WTC11 (cell line): ENCODE measurements at regions not wholly inside any gene's neighbourhood (a gene's known extent, or its start where the extent isn't known, plus 50 kb on each side); places are given as distances from the start of the nearest gene placed in this dataset.

ENCODE experiments used
- CREB1 ChIP-seq: sonication (generic); formaldehyde crosslinking; IDR thresholded peaks from 2 replicates; pipeline ENCODE4 v1.8.0; 2023; ENCODE audit warnings: mild to moderate bottlenecking, missing genetic modification reagents
- E2F1 ChIP-seq: sonication (generic); formaldehyde crosslinking; IDR thresholded peaks from 2 replicates; pipeline ENCODE4 v1.8.0; 2022; ENCODE audit warnings: mild to moderate bottlenecking, missing genetic modification reagents
- FOXK1 ChIP-seq: sonication (generic); formaldehyde crosslinking; IDR thresholded peaks from 2 replicates; pipeline ENCODE4 v1.8.0; 2022; ENCODE audit warnings: mild to moderate bottlenecking, moderate library complexity, missing genetic modification reagents
- HMGXB4 ChIP-seq: sonication (generic); formaldehyde crosslinking; IDR thresholded peaks from 2 replicates; pipeline ENCODE4 v1.8.1; 2023; ENCODE audit warnings: mild to moderate bottlenecking, moderate library complexity, missing genetic modification reagents
- IRF1 ChIP-seq: sonication (generic); formaldehyde crosslinking; IDR thresholded peaks from 2 replicates; pipeline ENCODE4 v1.8.0; 2023; ENCODE audit warnings: missing genetic modification reagents
- SMAD4 ChIP-seq: sonication (generic); formaldehyde crosslinking; IDR thresholded peaks from 2 replicates; pipeline ENCODE4 v1.8.0; 2022; ENCODE audit warnings: mild to moderate bottlenecking, missing genetic modification reagents
- ZBTB21 ChIP-seq: sonication (generic); formaldehyde crosslinking; IDR thresholded peaks from 2 replicates; pipeline ENCODE4 v1.8.1; 2023; ENCODE audit warnings: mild to moderate bottlenecking, missing genetic modification reagents, borderline replicate concordance
- ZNF232 ChIP-seq: sonication (generic); formaldehyde crosslinking; IDR thresholded peaks from 2 replicates; pipeline ENCODE4 v1.8.0; 2022; ENCODE audit warnings: mild to moderate bottlenecking, missing genetic modification reagents
- ZNF317 ChIP-seq: sonication (generic); formaldehyde crosslinking; IDR thresholded peaks from 2 replicates; pipeline ENCODE4 v1.8.1; 2023; ENCODE audit warnings: low read depth, mild to moderate bottlenecking, moderate library complexity, missing genetic modification reagents, borderline replicate concordance
- TF ChIP-seq, protein P1 (sequence below): fragments of 200-600 bp; IDR thresholded peaks from 2 replicates; pipeline ENCODE4 v1.8.0; 2022; ENCODE audit warnings: antibody characterized with exemption
- TF ChIP-seq, protein P2 (sequence below): sonication (generic); formaldehyde crosslinking; IDR thresholded peaks from 2 replicates; pipeline ENCODE4 v1.8.1; 2022; ENCODE audit warnings: low read depth, missing genetic modification reagents, borderline replicate concordance

DNA sequence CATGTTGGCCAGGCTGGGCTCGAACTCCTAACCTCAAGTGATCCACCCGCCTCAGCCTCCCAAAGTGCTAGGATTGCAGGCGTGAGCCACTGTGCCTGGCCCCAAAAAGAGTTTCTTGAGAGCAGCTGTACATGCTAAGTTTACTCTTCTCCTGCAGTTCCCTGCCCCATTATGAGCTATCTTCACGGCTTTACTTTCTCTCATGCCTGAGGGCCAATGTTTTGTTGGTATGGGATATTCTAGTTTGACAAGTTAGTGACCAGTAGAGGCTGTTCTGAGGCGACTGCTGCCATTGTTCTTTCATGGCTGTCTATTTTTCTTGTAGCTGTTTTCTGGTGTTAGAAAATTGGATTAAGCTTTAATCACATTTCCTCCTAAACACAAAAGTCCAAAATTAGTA lies 78.0 kb upstream of the STX18 start:
- TF ChIP-seq, protein P1, sequence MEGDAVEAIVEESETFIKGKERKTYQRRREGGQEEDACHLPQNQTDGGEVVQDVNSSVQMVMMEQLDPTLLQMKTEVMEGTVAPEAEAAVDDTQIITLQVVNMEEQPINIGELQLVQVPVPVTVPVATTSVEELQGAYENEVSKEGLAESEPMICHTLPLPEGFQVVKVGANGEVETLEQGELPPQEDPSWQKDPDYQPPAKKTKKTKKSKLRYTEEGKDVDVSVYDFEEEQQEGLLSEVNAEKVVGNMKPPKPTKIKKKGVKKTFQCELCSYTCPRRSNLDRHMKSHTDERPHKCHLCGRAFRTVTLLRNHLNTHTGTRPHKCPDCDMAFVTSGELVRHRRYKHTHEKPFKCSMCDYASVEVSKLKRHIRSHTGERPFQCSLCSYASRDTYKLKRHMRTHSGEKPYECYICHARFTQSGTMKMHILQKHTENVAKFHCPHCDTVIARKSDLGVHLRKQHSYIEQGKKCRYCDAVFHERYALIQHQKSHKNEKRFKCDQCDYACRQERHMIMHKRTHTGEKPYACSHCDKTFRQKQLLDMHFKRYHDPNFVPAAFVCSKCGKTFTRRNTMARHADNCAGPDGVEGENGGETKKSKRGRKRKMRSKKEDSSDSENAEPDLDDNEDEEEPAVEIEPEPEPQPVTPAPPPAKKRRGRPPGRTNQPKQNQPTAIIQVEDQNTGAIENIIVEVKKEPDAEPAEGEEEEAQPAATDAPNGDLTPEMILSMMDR: no peak
- TF ChIP-seq ZNF317 (CRISPR knock-in tag): no peak
- no peak for TF ChIP-seq SMAD4 (CRISPR knock-in tag)
- TF ChIP-seq ZBTB21: no peak
- TF ChIP-seq HMGXB4 (CRISPR knock-in tag): no peak
- TF ChIP-seq IRF1 (CRISPR knock-in tag): no peak
- TF ChIP-seq, protein P2, sequence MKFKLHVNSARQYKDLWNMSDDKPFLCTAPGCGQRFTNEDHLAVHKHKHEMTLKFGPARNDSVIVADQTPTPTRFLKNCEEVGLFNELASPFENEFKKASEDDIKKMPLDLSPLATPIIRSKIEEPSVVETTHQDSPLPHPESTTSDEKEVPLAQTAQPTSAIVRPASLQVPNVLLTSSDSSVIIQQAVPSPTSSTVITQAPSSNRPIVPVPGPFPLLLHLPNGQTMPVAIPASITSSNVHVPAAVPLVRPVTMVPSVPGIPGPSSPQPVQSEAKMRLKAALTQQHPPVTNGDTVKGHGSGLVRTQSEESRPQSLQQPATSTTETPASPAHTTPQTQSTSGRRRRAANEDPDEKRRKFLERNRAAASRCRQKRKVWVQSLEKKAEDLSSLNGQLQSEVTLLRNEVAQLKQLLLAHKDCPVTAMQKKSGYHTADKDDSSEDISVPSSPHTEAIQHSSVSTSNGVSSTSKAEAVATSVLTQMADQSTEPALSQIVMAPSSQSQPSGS (CRISPR knock-in tag): no peak
- TF ChIP-seq E2F1 (CRISPR knock-in tag): no peak
- TF ChIP-seq ZNF232 (CRISPR knock-in tag): no peak
- no peak for TF ChIP-seq CREB1 (CRISPR knock-in tag)
- no peak for TF ChIP-seq FOXK1 (CRISPR knock-in tag)
